ENCODE measurements at regions not wholly inside any gene's neighbourhood (a gene's known extent, or its start where the extent isn't known, plus 50 kb on each side); places are given as distances from the start of the nearest gene placed in this dataset.

- Histone ChIP-seq H3K27me3 (ENCODE audit: insufficient read depth) (no peaks in the 10 kb centered on the region), H3K4me3 (ENCODE audit: low read depth in 2 of 2, low read length in 1 of 2) (no peak overlapping the region), H3K9ac (no peak overlapping the region), H3K9me2 (no peaks in the 10 kb centered on the region), H3K79me2 (ENCODE audit: insufficient read depth) (no peaks in the 10 kb centered on the region), H3K27ac (ENCODE audit: low read depth in 2 of 2, low read length in 1 of 2) (no peak overlapping the region), H3K36me3 (replicated peaks in 1 of 2; ENCODE audit: control insufficient read depth in 1 of 2, insufficient read depth in 2 of 2, low read length in 1 of 2) (no peaks in the 10 kb centered on the region), H3K4me1 (ENCODE audit: control insufficient read depth in 1 of 2, insufficient read depth in 2 of 2, low read depth in 1 of 2, low read length in 1 of 2) (no peaks in the 10 kb centered on the region; a peak in 1 of 4 replicates), H3K4me2 (no peak overlapping the region), H3F3A (replicated peaks; ENCODE audit: insufficient read depth) (no peaks in the 10 kb centered on the region), H4K20me1 (ENCODE audit: insufficient read depth) (no peaks in the 10 kb centered on the region), H2AFZ (ENCODE audit: low read depth) (no peak overlapping the region), H3K9me3 (no peaks in the 10 kb centered on the region)
- ChIA-PET POLR2A (no interaction called here), CTCF (no interaction called here)
- no peak for DNase-seq
- 89% methylated on average over 1 of the region's 1 CpG for WGBS (ENCODE audit: low lambda C conversion rate)
- no peak for TF ChIP-seq NRF1 (IDR thresholded peaks at IDR 0.05; ENCODE audit: low read depth, low read length)
- TF ChIP-seq, protein P1, sequence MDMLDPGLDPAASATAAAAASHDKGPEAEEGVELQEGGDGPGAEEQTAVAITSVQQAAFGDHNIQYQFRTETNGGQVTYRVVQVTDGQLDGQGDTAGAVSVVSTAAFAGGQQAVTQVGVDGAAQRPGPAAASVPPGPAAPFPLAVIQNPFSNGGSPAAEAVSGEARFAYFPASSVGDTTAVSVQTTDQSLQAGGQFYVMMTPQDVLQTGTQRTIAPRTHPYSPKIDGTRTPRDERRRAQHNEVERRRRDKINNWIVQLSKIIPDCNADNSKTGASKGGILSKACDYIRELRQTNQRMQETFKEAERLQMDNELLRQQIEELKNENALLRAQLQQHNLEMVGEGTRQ (IDR thresholded peaks at IDR 0.05; ENCODE audit: borderline replicate concordance, low read depth, low read length), result no peak
- no peak for TF ChIP-seq FOXM1 (IDR thresholded peaks at IDR 0.05; ENCODE audit: low read depth)
- no peak for TF ChIP-seq GABPA (IDR thresholded peaks at IDR 0.05; ENCODE audit: low read depth)
- TF ChIP-seq, protein P2, sequence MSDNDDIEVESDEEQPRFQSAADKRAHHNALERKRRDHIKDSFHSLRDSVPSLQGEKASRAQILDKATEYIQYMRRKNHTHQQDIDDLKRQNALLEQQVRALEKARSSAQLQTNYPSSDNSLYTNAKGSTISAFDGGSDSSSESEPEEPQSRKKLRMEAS (IDR thresholded peaks at IDR 0.05; ENCODE audit: low read depth), result no peak
- TF ChIP-seq, protein P3, sequence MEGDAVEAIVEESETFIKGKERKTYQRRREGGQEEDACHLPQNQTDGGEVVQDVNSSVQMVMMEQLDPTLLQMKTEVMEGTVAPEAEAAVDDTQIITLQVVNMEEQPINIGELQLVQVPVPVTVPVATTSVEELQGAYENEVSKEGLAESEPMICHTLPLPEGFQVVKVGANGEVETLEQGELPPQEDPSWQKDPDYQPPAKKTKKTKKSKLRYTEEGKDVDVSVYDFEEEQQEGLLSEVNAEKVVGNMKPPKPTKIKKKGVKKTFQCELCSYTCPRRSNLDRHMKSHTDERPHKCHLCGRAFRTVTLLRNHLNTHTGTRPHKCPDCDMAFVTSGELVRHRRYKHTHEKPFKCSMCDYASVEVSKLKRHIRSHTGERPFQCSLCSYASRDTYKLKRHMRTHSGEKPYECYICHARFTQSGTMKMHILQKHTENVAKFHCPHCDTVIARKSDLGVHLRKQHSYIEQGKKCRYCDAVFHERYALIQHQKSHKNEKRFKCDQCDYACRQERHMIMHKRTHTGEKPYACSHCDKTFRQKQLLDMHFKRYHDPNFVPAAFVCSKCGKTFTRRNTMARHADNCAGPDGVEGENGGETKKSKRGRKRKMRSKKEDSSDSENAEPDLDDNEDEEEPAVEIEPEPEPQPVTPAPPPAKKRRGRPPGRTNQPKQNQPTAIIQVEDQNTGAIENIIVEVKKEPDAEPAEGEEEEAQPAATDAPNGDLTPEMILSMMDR (IDR thresholded peaks at IDR 0.05), result no peak
- TF ChIP-seq RAD21 (IDR thresholded peaks at IDR 0.05; ENCODE audit: low read length), result no peak
- TF ChIP-seq TEAD4 (IDR thresholded peaks at IDR 0.05; ENCODE audit: borderline replicate concordance, insufficient read depth), result no peak
- TF ChIP-seq EP300 (IDR thresholded peaks at IDR 0.05; ENCODE audit: borderline replicate concordance in 1 of 2, low read depth in 1 of 2, low read length in 1 of 2), result no peak
- TF ChIP-seq RXRA (IDR thresholded peaks at IDR 0.05; ENCODE audit: borderline replicate concordance, low read depth), result no peak
These were observed 55.5 kb upstream of the OSMR start for GRCh38 chr5:38790268-38790667.

GRCh38 chr5:38790891-38791290 is 54.9 kb upstream of the OSMR start:
- 33% methylated on average over 2 of the region's 2 CpGs for WGBS (ENCODE audit: low lambda C conversion rate)
- Histone ChIP-seq H3K9me2 (no peaks in the 10 kb centered on the region), H3K27ac (ENCODE audit: low read depth in 2 of 2, low read length in 1 of 2) (no peak overlapping the region), H3F3A (replicated peaks; ENCODE audit: insufficient read depth) (no peaks in the 10 kb centered on the region), H3K9ac (no peak overlapping the region), H3K9me3 (no peaks in the 10 kb centered on the region), H3K27me3 (ENCODE audit: insufficient read depth) (no peaks in the 10 kb centered on the region), H2AFZ (ENCODE audit: low read depth) (no peak overlapping the region), H3K36me3 (replicated peaks in 1 of 2; ENCODE audit: control insufficient read depth in 1 of 2, insufficient read depth in 2 of 2, low read length in 1 of 2) (no peaks in the 10 kb centered on the region), H3K4me2 (no peak overlapping the region), H3K4me3 (ENCODE audit: low read depth in 2 of 2, low read length in 1 of 2) (no peak overlapping the region), H4K20me1 (ENCODE audit: insufficient read depth) (no peaks in the 10 kb centered on the region), H3K4me1 (ENCODE audit: control insufficient read depth in 1 of 2, insufficient read depth in 2 of 2, low read depth in 1 of 2, low read length in 1 of 2) (no peaks in the 10 kb centered on the region; a peak in 1 of 4 replicates), H3K79me2 (ENCODE audit: insufficient read depth) (no peaks in the 10 kb centered on the region)
- ChIA-PET POLR2A (no interaction called here), CTCF (interaction anchor here (1.0 kb wide), 1 partner anchor 10 kb away, joined by 3 read pairs; no protein-coding TSS in a partner anchor)
- DNase-seq, result no peak
- TF ChIP-seq, protein P4, sequence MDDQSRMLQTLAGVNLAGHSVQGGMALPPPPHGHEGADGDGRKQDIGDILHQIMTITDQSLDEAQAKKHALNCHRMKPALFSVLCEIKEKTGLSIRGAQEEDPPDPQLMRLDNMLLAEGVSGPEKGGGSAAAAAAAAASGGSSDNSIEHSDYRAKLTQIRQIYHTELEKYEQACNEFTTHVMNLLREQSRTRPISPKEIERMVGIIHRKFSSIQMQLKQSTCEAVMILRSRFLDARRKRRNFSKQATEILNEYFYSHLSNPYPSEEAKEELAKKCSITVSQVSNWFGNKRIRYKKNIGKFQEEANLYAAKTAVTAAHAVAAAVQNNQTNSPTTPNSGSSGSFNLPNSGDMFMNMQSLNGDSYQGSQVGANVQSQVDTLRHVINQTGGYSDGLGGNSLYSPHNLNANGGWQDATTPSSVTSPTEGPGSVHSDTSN (IDR thresholded peaks at IDR 0.05), result no peak
- no peak for TF ChIP-seq CHD2 (IDR thresholded peaks at IDR 0.05; ENCODE audit: low read length, partially characterized antibody)
- no peak for TF ChIP-seq TCF12 (IDR thresholded peaks at IDR 0.05)
- TF ChIP-seq, protein P2 (IDR thresholded peaks at IDR 0.05; ENCODE audit: low read depth), result no peak
- no peak for TF ChIP-seq FOXM1 (IDR thresholded peaks at IDR 0.05; ENCODE audit: low read depth)
- no peak for TF ChIP-seq JUND (IDR thresholded peaks at IDR 0.05)
- no peak for TF ChIP-seq RXRA (IDR thresholded peaks at IDR 0.05; ENCODE audit: borderline replicate concordance, low read depth)
- no peak for TF ChIP-seq SMC3 (IDR thresholded peaks at IDR 0.05; ENCODE audit: low read depth, low read length)
- TF ChIP-seq, protein P3 (IDR thresholded peaks at IDR 0.05), result no peak
- no peak for TF ChIP-seq TAF1 (IDR thresholded peaks at IDR 0.05; ENCODE audit: borderline replicate concordance, low read depth, low read length)
- TF ChIP-seq GATA2 (CRISPR knock-in tag; IDR thresholded peaks at IDR 0.05), result no peak
- no peak for TF ChIP-seq ELF1 (IDR thresholded peaks at IDR 0.05)
- TF ChIP-seq MEF2A (IDR thresholded peaks at IDR 0.05; ENCODE audit: borderline replicate concordance, low read depth), result no peak
- TF ChIP-seq SIN3A (IDR thresholded peaks at IDR 0.05; ENCODE audit: borderline replicate concordance, low read depth, low read length), result no peak

Measured in SK-N-SH (cell line).